G401.6 (cell line): ENCODE measurements at regions not wholly inside any gene's neighbourhood (a gene's known extent, or its start where the extent isn't known, plus 50 kb on each side); places are given as distances from the start of the nearest gene placed in this dataset.

Experiments used
- FAIRE-seq: peaks from 2 replicates; lab custom pipeline; 2012; peaks lifted over from hg19 to GRCh38; lab: Jason Lieb, UNC

- FAIRE-seq, result no peak
Observed at GRCh38 chr13:104387510-104387909, 1321.3 kb upstream of the SLC10A2 start.

GRCh38 chr13:104385404-104385803 is 1319.2 kb upstream of the SLC10A2 start:
- no peak for FAIRE-seq

- FAIRE-seq, result no peak
Observed at GRCh38 chr13:104382951-104383350, 1316.7 kb upstream of the SLC10A2 start.

GRCh38 chr13:104376588-104376987 is 1310.4 kb upstream of the SLC10A2 start:
- peak; percentile 44 for FAIRE-seq

GRCh38 chr13:104375614-104376013 is 1309.4 kb upstream of the SLC10A2 start:
- no peak for FAIRE-seq

- FAIRE-seq, result no peak
Observed at GRCh38 chr13:104372095-104372655, 1306.0 kb upstream of the SLC10A2 start.

GRCh38 chr13:104365430-104365829 is 1299.2 kb upstream of the SLC10A2 start:
- FAIRE-seq, result no peak

GRCh38 chr13:104357672-104358354 is 1291.6 kb upstream of the SLC10A2 start:
- no peak for FAIRE-seq

- no peak for FAIRE-seq
Observed at GRCh38 chr13:104357174-104357573, 1291.0 kb upstream of the SLC10A2 start.

- FAIRE-seq, result no peak
Observed at GRCh38 chr13:104355041-104355670, 1288.9 kb upstream of the SLC10A2 start.

GRCh38 chr13:104327211-104327610 is 1261.0 kb upstream of the SLC10A2 start:
- FAIRE-seq, result no peak

- no peak for FAIRE-seq
Observed at GRCh38 chr13:104326523-104326922, 1260.3 kb upstream of the SLC10A2 start.

GRCh38 chr13:104321756-104322155 is 1255.5 kb upstream of the SLC10A2 start:
- no peak for FAIRE-seq

- FAIRE-seq, result no peak
Observed at GRCh38 chr13:104320446-104320845, 1254.2 kb upstream of the SLC10A2 start.

GRCh38 chr13:104318121-104318520 is 1251.9 kb upstream of the SLC10A2 start:
- FAIRE-seq, result no peak

GRCh38 chr13:104315606-104316005 is 1249.4 kb upstream of the SLC10A2 start:
- no peak for FAIRE-seq

GRCh38 chr13:104314926-104315535 is 1248.8 kb upstream of the SLC10A2 start:
- FAIRE-seq, result no peak

GRCh38 chr13:104314321-104314720 is 1248.1 kb upstream of the SLC10A2 start:
- no peak for FAIRE-seq

- no peak for FAIRE-seq
Observed at GRCh38 chr13:104310861-104311260, 1244.6 kb upstream of the SLC10A2 start.

GRCh38 chr13:104309431-104309830 is 1243.2 kb upstream of the SLC10A2 start:
- no peak for FAIRE-seq

GRCh38 chr13:104301171-104301975 is 1235.2 kb upstream of the SLC10A2 start:
- no peak for FAIRE-seq

- no peak for FAIRE-seq
Observed at GRCh38 chr13:104297075-104297474, 1230.9 kb upstream of the SLC10A2 start.
